ENCODE measurements at regions not wholly inside any gene's neighbourhood (a gene's known extent, or its start where the extent isn't known, plus 50 kb on each side); places are given as distances from the start of the nearest gene placed in this dataset.
"Not testable (repeated sequence)": the region's sequence is repeated elsewhere in the genome, so short reads cannot be mapped to it uniquely, and the experiment has no call there.

DNA sequence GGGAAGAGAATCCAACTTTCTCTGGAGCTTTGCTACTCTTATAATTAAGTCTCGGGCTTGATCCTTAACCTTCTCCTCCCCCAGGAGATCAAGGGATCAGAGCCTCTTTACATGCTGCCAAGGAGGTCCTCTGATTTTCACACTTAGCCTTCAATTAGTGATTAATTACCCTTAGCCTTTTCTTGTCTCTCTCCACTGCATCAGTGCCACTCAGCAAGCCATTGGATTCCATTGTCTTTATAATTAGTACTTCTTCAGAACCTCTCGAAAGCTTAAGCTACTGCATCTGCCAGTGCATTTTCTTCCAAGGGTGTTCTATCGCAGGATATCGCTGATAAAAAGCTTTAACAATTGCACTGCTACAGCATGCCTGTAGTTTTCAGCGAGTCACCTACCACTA lies 477.0 kb upstream of the MEIS1 start:
- no peak for DNase-seq (ENCODE audit: low spot score)

DNA sequence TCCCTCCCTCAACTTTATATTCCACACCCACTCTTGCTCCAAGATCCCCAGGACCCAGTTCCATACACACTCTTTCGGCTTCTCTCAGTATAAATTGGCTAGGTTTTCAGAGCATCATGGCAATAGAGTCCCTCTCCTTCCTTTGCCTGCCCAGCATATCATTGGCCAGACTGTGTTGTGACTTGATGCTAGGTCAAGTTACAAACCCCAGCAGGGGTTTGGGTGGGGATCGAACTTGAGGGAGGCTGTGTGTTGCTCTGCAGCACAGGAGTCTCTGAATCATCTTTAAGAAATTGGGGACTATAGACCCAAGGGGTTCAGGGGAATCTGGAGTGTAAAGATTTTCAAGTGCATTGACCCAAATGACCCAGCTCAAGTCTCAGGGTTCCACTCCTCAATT lies 477.5 kb upstream of the MEIS1 start:
- DNase-seq (ENCODE audit: low spot score), result no peak

DNA sequence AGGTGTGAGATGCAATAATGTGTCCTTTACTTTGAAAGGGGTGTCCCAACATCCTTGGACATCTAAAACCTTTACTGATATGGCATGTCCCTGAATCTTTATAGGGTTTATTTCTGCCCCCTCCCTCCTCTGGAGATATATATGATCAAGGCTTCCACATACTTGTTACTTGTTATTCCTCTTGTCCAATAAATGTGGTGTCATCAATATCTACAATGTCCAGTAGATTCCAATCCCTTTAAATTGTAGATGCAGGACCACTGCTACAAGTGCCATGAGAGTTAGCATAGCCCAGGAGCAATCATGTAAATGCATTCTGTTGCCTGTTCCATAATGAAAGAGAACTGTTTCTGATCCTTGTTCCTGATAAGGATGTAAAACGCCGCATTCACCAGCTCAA lies 479.7 kb upstream of the MEIS1 start:
- DNase-seq (ENCODE audit: low spot score), result no peak

DNA sequence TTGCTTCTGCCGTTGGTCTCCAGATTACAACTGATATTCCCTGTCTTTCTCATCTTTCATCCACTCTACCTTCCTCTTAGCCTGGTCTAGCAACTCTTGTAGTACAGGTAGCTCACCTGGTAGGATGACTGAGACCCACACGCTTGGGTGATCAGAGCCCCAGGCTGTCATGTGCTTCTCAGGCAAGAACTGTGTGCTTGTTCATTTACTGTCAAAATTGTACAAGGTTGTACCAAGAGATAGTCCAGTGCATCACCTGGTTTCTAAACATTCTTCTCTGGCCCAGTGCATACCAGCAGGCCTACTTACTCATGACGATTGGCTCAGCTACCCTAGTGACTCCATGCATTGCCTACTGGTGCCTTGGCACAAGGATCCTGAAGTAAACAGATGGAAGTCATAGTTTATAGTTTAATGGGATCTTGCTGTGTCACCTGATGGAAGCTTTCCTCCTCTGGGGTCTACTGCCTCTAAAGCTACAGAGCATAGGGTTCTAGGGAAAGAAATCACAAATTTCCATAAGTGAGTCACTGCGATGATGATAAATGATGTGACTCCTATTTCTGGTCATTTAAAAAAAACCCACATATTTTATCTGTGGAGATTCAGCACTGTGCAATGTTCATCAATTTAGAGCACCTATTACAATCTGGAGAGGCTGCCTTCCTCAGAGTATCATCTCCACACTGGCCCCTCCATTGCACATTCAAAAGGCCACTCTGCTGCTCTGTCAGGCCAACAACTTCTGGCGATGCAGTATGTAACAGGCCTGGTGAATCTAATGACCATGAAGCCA lies 481.8 kb upstream of the MEIS1 start:
- no peak for DNase-seq (ENCODE audit: low spot score)

DNA sequence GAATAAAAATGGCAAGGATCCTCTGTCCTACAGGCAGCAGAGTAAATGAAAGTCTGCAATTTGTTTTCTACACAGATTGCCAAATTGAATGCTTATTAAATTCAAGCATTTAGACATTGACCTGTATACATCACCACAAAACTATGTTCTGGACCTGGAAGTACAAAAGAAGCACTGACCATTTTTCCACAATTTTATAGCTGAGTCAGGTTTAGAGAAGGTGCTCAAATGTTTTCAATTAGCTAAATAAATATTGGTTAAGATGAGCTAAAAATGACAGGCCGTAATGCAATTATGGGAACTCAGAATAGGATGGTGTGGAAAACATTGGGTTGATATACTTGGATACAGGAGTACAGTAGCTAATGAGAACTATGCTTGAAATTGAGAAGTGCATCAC lies 490.7 kb upstream of the MEIS1 start:
- no peak for DNase-seq (ENCODE audit: low spot score)

DNA sequence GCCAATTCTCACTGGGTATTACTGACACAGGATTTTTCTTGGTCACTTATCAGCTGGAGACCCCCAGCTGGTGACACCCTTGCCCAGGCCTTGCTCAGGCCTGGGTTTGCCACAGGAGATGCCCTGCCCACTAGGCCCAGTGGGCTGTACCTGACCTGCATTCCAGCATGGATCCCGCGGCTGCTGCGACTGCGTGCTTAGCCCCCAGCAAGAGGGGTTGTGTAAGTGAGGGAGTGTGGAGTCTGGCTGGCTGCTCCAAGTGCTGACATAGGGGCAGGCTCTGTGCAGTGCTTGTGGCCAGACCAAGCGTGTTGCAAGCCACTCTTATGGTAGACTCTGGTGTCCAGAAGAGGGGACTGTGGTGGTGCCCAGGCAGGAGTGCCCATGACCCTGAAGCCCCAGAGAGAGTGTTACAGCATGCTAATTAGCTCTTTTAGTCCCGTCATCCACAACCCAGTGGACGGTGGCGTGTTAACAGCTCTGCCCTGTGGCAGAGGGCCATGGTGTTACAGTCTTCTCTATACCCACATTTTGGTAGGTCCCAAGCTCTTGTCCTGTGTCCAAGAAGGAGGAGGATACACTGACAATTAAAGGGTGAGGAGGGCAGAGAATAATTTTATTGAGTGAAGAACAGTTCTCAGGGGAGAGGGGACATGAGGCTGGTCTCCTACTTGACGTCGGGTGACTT lies 491.7 kb upstream of the MEIS1 start:
- no peak for DNase-seq (ENCODE audit: low spot score)

DNA sequence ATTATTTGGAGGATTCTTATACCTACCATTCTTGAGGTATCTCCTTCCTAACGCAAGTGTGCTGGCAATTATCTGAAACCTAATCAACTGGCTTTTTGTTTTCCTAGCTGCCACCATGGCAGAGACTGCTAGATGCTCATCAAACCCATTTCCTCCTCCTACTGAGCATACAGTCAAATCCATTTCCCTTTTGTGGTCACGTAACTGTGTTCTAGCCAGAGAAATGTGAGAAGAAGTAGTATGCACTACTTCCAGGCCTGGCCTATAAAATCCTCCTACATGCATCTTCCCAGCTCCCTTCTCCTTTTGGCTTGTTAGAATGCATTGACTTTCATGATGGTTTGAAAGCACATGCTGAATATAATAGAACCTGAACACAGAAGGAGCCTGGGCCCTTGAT lies 494.1 kb upstream of the MEIS1 start:
- no peak for DNase-seq (ENCODE audit: low spot score)

DNA sequence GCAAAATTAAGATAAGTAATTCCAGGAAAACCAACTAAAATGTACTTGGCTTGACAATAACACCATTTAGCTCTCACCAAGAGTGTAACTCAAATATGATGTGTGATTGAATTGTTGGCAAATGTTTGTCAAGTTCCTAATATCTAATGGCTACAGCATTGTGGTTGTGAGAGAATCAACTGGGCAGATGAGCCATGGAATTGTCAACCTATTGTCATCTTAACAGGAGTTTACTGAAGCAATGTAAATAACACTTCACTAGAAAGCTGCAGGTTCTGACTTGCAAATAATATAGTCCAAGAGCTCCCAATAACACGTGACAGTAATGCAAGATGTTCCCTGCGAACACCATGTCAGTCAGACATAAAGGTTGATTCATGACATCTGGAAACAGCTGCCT lies 495.2 kb upstream of the MEIS1 start:
- DNase-seq (ENCODE audit: low spot score), result no peak

DNA sequence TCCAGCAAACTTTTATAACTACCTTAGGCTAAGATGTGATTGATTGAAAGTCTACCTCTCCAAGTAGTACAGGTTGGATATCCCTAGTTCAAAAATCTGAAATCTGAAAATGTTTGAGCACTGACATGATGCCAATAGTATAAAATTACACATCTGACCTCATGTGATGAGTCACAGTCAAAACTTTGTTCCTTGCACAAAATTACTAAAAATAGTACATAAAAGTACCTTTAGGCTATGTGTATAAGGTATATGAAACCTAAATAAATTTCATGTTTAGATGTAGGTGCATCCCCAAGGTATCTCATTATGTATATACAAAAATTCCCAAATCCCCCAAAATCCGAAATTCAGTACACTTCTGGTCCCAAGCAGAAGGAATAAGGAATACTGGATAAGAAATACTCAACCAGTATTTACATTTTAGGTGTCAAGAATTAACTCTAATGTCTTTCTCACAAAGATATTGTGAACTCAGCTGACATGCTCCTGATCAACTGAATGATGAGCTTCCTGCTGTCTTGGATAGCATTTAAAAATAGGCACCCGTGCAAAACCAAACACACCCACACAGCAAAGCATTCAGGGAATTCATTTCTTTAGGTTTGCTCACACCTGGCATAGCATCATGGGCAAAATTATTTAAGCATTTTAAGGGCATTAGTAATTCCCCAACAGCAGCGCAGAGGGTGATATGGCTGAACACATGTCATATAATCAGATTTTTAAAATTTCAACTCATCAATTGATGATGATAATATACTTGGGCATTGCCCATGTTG lies 497.4 kb upstream of the MEIS1 start:
- no peak for DNase-seq (ENCODE audit: low spot score)

DNA sequence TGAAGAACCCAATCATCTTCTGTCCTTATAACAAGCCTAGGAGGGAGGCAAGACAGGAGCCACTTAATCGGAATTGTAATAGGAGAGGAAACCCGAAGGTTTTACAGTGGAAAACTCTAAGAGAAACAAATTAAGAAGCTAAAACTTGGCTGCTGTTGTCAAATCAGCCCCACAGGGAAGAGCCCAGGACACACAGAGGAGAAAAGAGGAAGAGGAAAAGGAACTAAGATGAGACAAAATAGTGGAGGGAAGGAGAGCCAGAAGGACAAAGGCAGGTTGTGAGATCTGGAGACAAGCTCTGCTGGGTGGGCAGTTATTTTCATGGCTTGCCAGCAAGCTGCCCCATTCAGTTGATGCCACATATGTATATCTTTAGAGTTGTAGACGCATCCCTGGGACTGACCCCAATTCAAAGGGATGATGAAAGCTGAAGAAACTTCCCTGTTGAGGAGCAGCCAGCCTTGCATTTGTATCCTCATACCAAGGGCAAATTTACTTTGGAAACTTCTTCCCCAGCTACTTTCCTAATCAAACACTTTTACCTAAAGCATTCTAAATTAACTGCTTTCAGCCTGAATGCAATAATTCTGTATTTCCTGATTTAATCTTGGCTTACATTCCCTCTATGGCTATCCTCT lies 499.8 kb upstream of the MEIS1 start:
- no peak for DNase-seq (ENCODE audit: low spot score)

DNA sequence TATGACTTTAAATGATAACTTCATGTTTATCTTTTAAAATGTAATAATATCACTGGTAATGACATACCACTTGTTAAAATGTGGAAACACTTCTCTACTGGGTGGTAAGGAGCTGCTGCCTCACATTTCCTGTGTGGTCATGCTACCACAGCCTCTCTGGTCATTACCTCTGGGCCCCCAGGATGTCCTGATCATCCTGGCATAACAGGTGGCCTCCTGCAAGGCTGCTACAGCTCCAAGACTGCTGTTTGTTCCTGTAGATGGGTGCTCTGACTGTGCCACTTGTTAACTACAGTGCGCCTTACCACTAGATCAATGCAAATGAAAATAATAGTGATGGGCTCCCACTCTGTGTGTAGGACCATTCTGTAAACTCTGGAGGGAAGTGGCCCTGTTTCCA lies 500.2 kb upstream of the SPRED2 start:
- no peak for DNase-seq (ENCODE audit: low spot score)

DNA sequence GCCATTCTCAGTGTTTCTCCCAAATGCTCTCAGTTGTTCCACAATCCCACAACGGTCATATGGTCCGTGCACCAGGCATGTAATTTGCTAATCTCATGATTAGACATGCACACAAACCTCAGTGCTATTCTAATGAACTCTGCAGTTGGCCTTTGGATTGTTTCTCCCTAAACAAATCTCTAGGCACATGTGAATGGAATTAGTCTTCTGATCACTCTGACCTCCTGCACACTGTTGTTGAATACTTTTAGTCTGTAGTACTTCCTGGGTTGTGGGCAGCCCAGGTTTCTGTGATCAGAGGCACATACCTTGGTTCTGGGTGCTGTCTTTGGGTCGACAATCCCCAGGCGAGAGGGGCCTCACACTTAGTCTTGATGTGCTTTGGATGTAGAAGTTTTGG lies 498.7 kb upstream of the SPRED2 start:
- no peak for DNase-seq (ENCODE audit: low spot score)

DNA sequence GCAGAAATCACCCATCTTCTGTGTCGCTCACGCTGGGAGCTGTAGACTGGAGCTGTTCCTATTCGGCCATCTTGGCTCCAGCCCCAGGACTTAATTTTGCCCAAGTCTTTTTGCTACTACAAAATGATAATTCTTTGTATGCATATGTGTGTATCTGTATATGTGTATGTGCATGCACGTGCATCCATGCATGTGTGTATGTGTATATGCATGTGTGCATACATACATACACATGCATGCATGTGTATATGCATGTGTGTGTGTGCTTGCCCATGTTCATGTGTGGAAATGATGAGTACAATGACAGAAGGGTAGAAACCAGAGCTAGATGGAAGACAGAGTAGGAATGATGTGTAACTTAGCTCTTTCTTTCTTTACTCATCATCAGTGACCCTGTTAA lies 497.9 kb upstream of the SPRED2 start:
- no peak for DNase-seq (ENCODE audit: low spot score)

DNA sequence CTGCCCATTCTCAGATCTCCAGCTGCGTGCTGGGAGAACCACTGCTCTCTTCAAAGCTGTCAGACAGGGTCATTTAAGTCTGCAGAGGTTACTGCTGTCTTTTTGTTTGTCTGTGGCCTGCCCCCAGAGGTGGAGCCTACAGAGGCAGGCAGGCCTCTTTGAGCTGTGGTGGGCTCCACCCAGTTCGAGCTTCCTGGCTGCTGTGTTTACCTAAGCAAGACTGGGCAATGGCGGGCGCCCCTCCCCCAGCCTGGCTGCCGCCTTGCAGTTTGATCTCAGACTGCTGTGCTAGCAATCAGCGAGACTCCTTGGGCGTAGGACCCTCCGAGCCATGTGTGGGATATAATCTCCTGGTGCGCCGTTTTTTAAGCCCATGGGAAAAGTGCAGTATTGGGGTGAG lies 497.3 kb upstream of the SPRED2 start:
- not testable (repeated sequence) for DNase-seq (ENCODE audit: low spot score)

DNA sequence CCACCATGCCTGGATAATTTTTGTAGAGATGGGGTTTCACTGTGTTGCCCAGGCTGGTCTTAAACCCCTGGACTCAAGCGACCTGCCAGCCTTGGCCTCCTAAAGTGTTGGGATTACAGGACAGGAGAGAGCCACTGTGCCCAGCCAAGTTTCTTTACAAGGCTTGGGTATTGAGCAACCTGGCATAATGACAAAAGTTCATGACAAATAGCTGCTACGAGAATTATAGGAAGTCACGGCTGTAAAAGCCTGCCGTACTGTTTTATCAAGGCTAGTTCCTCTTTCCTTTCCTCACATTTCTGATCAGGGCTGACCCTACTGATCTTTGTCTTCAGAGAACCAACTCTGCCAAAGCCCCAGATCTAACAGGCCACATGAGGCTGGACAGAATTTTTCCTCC lies 490.4 kb upstream of the SPRED2 start:
- peak; percentile 28 for DNase-seq (ENCODE audit: low spot score)

DNA sequence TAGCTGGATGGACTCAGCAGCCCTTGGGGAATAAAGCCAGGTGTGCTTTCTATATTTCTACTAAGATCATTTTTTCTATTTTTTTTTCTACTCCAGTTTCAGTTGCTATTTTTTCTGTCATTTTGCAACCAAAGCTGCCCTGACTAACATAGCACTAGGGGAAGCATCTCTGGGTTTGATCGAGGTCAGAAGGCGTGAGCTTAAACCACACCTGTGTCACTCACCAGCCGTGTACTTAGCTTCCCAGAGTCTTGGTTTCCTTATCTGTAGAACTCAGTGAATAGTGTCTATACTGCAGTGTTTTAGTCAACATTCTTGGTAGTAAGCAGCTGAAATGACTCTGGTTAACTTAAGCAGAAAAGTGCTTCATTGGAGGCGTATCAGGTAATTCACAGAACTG lies 489.6 kb upstream of the SPRED2 start:
- no peak for DNase-seq (ENCODE audit: low spot score)

DNA sequence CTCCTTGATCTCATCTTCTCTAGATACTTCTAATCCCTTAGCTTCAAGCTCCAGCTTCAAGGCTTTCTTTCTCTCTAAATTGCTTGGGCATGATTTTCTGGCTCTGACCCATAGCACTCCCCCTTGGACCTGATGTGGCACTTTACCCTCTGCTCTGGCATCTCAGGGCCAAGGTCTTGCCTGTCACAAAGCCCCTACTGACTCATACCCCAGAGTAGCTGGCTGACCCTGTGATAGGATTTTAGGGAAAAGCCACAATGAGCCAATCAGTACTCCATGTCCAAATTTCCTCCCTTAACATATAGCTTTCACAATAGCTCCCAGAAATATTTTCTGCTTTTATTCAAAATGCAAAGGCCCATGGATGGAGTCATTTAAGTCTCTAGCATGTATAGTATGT lies 488.7 kb upstream of the SPRED2 start:
- no peak for DNase-seq (ENCODE audit: low spot score)

DNA sequence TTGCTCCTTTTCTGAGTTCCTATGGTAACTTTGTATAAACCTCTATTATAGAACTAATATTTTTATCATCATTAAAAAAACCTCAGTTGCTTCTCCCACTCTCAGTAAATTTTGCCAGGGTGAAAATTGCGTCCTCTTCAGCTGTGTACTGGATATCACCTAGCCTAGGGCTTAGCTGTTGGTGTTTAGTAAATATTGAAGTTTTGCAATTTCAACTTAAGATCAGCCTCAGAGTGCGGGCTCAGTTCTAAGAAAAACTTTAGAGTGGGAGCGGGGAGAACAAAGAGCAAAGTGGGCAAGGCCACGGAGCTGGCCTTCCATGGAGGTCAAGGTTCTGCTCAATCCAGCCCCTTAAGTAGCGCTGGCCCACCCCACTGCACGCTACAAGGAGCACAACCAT lies 488.3 kb upstream of the SPRED2 start:
- DNase-seq (ENCODE audit: low spot score), result no peak

DNA sequence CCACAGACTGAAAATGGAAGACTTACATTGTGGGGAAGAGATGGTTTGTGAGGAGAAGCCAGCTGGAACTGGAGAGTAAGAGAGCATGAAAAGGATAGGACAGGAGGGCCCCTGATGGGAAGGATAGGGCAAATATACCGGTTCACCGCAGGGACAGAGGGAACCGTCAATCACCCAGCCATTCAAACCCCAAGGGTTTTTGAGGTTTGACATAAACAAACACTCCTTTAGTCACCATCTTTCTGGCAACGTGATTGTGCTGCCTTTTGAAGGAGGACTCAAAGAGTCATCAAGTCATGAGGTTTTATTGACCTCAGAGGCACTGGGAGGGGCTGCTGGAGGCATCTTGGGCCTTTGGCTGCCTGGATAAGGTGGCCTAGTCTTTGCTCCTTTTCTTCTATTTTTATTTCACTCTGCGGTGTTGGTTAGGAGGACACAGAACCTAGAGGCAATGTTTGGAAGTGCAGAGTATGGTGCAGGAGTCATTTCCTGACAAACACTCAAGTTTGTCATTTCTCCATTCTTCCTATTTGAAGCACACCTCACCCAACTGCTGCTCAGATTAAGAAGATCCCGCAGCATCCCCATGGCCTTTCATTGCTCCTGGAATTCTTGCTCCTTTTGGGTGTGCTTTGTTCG lies 487.3 kb upstream of the SPRED2 start:
- DNase-seq (ENCODE audit: low spot score), result no peak

DNA sequence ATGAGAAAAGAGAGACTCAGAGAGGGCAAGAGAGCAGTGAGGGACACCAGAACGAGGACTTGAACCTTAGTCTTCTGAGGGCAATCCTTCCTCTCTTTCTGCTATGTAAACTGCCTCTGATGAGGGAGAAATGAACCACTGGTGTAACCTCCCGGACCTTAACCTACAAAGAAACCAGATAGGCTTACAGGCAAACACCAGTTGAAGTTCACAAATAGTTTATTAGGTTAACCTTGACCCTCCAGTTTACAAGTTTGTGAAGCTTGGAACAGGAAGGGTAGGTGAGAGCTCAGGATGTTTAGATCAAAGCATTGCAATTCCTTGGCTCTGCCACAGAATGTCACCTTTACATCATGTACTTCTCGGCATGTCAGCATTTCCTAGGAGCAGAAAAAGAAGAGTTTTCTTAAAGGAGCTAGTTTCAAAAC lies 486.4 kb upstream of the SPRED2 start:
- DNase-seq (ENCODE audit: low spot score), result peak; percentile 44

DNA sequence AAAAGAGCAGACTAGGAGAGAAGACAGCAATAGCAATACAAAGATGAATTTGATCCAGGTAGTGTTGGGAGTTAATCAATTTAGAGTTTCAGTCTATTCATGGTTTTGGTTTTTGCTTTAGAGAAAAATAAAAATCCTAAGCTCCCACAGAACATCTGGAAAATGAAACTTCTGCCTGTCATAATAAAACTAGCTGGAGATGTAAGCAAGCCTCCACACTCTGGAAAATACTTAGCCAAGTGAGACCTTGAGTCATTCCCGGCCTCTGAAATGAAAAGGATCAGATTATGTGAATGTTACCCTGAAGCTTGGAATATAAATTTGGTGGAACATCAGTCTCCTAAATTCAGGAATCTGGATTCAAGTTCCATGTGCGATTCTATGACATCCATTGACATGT lies 485.6 kb upstream of the SPRED2 start:
- no peak for DNase-seq (ENCODE audit: low spot score)
